HepG2 (cell line): ENCODE measurements at regions not wholly inside any gene's neighbourhood (a gene's known extent, or its start where the extent isn't known, plus 50 kb on each side); places are given as distances from the start of the nearest gene placed in this dataset.

Experiments
- CHCHD3 ChIP-seq: sonication (generic); formaldehyde crosslinking; IDR thresholded peaks from 2 replicates; pipeline ENCODE4 v1.8.0; 2022; ENCODE audit warnings: mild to moderate bottlenecking, missing genetic modification reagents, moderate library complexity
- FOSL1 ChIP-seq: sonication (generic); formaldehyde crosslinking; IDR thresholded peaks from 2 replicates; pipeline ENCODE4 v1.9.0; 2021; ENCODE audit warnings: missing genetic modification reagents, borderline replicate concordance
- KDM1A ChIP-seq: IDR thresholded peaks from 2 replicates; pipeline ENCODE4 v1.6.1; 2016; ENCODE audit warnings: missing compliant biosample characterization
- KLF15 ChIP-seq: sonication (generic); formaldehyde crosslinking; IDR thresholded peaks from 2 replicates; pipeline ENCODE4 v1.8.1; 2023; ENCODE audit warnings: borderline replicate concordance, mild to moderate bottlenecking, inconsistent platforms, missing genetic modification reagents, mixed read lengths
- MTF1 ChIP-seq: sonication (generic); formaldehyde crosslinking; IDR thresholded peaks from 2 replicates; pipeline ENCODE4 v1.5.0; 2020; ENCODE audit warnings: missing genetic modification reagents
- REXO4 ChIP-seq: sonication (generic); formaldehyde crosslinking; IDR thresholded peaks from 2 replicates; pipeline ENCODE4 v1.8.0; 2022; ENCODE audit warnings: missing genetic modification reagents, mild to moderate bottlenecking, borderline replicate concordance
- SMC3 ChIP-seq: IDR thresholded peaks from 2 replicates; pipeline ENCODE4 v1.6.1; 2011; ENCODE audit warnings: low read length, improper control_type of control experiment
- ZNF121 ChIP-seq: sonication (generic); formaldehyde crosslinking; IDR thresholded peaks from 2 replicates; pipeline ENCODE4 v1.5.0; 2020; ENCODE audit warnings: mild to moderate bottlenecking, missing genetic modification reagents
- ZNF792 ChIP-seq: IDR thresholded peaks from 2 replicates; pipeline ENCODE4 v1.6.1; 2016

DNA sequence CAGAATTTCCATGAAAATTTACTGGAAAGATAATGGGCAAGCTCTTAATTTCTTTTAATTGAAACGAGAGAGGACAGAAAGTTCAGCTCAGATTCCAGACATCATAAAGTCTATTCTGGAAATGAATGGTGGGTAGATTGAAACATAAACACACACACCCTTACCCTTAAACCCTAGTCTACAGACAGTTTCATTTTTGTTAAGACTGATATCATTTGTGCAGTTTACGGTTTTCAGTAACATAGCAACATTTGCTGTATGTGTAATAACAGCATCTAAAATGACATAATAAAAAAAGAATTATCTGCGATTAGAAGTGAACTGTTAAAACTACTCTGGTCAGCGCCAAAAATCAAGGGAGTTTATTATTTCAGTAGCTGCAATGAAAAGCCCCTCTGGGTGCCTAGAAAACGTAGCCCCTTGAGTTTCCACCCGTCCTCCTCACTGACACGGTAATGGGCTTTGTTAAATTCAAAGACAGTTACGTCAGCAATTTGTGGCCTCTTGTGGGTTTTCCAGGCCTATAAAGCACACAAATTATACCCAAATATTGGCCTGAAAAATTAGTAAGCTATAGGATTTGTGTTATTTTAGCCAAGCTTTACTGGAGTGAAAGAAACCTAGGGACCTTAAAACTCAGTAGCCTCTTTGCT lies 520.6 kb upstream of the SOX9 start:
- TF ChIP-seq CHCHD3 (CRISPR knock-in tag) (no peak), KDM1A (CRISPR knock-in tag) (no peak), MTF1 (no peak), REXO4 (CRISPR knock-in tag) (no peak), FOSL1 (CRISPR knock-in tag) (no peak), ZNF121 (CRISPR knock-in tag) (no peak), KLF15 (CRISPR knock-in tag) (no peak), SMC3 (no peak), ZNF792 (no peak)
